NK-92 treated with Interleukin-12 subunit alpha and Interleukin-12 subunit beta, amount 100 ng/mL, for 24 hours (cell line): ENCODE measurements at regions not wholly inside any gene's neighbourhood (a gene's known extent, or its start where the extent isn't known, plus 50 kb on each side); places are given as distances from the start of the nearest gene placed in this dataset.

Experiments used
- DNase-seq: peaks from one replicate; lab custom pipeline; 2025; lab: John Stamatoyannopoulos, UW

DNA sequence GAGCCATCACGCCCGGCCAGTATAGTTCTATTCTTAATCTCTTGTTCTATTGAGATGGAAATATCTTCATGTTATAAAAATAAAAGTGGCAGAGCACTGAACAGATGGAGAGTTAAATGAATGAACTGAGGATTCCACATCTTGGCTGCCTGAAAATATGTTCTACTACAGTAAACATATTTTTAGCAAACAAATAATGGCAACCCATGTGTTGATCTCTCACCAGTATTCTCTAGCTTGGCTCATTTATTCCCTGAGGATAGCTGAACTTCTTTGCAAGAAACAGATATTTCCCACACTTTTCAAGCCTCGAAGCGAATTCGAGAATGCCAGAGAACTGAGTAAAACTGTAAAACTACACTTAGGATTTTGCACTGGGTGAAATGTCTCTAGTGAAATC, 58.9 kb downstream of the DIRAS3 start:
- DNase-seq = no peak

DNA sequence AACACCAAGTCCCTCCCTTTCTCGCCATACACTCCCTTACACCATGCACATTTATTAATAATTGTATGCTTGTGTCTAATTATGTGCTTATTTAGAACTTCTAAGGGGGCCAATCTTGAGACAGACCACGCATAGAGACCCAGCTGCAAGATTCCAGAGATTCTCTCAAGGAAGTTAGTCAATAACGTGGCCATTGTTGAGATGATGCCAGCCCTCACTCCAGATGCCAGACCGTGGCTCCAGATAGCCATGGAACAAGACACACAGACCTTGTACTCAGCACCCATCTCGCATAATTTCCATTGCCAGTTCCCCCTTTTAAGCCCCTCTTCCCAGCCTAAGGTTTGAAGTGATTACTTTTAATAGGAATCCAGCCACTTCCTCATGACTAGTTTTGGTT, 62.4 kb downstream of the DIRAS3 start:
- no peak for DNase-seq

DNA sequence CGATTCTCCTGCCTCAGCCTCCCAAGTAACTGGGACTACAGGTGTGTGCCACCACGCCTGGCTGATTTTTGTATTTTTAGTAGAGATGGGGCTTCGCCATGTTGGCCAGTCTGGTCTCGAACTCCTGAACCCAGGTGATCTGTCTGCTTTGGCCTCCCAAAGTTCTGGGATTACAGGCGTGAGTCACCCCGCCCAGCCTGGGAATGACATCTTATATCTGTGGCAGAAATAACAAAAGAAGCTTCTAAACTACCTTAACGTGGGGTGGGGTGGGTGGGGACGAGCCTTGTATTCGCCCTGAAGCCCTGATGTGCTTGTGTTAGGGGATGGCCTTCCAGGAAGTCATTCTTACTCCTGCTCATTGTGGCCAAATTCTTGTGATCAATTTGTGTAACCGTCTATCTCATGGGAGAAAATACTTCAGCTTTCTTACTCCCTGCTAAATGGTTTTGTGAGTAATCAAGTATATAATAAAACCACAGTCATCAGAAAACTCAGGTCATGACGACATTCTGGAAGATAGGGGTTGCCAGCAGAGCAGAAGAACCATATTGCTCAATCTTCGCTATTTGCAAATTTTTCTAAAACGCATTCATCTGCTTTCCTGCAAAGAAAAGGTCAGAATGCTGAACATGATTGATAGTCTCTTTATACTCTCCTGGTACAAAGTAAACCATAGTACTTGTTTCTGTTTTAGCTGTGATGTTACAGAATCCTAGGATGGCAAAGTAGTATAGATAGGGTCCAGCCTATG, 63.2 kb downstream of the DIRAS3 start:
- DNase-seq = no peak

DNA sequence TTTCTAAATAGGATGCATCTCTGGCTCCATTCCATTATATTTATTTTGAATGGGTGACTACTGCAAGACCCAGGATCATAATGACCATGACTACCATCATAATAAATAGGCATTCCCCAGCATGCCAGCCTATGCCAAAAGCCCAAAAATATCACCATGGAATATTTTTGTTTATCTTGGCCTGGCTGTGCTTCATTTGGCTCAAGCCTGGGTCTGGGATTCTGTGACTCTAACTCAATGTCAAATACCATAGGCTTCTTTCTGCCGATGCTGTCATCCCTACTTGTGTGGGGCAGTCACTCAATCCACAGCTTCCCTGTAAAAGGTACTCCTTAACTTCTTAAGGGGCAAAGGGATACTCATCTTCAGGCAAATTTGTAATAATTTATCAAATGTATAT, 66.6 kb downstream of the DIRAS3 start:
- no peak for DNase-seq

DNA sequence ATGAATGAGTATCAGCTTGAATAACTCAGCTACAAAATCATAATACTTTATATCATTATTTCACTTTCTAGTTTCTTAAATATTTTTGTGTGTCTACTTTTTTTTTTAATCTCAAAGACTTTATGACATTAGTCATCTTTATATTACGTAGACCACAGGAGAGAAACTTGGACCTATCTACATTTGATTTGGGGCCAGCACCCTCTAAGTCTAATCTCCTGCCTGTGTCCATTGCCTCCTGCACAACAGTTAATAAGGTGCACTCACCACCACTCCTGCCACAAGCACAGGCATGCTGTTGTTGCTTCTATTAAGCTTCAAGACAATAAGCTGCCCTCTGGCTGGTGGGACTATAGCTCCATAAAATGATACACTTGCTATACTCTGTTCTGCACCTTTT, 70.4 kb downstream of the DIRAS3 start:
- DNase-seq = no peak

DNA sequence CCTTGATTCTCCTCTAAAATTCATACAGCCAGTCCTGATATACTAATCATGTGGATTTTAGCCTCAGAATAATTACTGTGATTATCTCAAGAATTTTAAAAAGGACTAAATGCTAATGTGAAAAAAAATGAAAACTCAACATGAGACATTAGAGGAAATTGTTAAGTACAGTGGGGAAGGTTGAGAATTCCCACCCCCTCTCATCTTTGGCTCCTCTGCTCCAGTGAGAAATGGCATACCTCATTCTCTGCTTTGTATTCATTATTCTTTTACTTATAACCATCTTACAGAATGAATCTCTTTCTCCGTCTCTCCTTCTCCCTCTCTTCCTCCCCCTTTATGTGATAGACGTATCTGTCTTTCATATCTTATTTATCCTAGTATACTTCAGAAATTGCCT, 70.9 kb downstream of the DIRAS3 start:
- DNase-seq = no peak

DNA sequence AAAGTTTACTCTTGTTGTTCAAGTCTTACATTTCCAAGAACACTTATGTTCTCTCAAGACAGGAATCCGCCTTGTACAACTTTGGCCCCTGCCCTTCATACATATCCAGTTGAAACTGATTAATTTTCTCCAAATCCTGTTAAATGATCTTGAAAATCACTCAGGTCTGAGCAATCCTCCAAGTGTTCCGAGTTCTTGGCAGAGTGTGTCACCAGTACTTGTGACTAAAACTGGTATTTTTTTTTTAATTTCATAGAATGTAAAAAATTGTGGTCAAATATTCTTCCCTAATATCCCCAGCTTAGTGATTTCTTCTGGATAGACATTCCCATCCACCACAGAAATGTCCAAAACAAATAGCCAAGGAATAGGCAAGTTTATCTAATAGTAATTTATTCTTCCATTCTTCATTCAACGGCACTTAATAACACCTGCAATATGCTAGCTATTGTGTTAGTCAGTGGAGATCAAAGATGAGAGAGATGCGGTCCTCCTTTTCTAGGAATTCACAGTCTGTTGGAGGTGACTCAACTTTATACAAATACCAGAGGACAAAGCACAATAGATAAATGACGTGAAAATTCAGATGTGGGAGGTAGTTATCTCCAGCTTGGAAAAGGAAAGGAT, 71.4 kb downstream of the DIRAS3 start:
- DNase-seq = no peak

DNA sequence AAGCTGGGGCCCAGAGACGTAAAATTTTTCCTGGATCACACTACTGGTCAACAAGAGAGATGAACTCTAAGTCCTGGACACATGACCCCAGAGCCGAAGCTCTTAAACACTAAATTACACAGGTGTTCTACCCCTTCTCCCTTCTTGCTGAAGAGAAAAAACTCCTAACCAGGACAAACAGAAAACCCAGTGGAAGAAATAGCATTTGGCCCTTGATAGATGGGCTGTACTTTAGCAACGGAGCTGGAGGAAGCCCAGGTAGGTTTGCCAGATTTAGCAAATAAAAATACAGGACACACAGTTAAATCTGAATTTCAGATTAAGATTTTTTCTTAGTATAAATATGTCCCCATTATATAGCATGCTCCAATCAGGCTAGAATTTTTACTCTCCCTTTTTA, 72.7 kb downstream of the DIRAS3 start:
- DNase-seq = no peak

DNA sequence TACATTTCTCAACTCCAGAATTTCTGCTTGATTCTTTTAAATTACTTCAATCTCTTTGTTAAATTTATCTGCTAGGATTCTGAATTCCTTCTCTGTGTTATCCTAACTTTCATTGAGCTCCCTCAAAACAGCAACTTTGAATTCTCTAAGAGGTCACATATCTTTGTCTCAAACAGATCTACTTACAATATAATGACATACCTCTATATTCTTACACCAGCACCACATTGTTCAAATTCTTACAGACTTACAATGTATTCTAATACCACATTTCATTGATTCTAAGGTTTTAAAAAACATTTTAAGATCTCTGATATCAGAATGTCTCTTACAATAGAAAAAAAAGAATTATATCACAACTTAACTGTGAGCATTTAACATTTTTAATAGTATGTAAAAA, 77.4 kb downstream of the DIRAS3 start:
- DNase-seq = no peak

DNA sequence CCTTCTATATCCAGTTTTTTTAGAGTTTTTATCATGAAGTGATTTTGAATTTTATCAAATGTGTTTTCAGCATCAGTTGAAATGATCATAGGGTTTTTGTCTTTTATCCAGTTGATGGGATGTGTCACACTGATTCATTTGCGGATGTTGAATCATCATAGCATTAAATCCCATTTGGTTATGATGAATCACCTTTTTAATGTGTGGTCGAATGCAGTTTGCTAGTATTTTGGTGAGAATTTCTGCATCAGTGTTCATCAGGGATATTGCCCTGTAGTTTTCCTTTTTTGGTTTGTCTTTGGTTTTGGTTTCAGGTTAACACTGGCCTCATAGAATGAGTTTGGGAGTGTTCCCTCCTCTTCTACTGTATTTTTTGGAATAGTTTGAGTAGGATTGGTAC, 80.3 kb downstream of the DIRAS3 start:
- DNase-seq = no peak

DNA sequence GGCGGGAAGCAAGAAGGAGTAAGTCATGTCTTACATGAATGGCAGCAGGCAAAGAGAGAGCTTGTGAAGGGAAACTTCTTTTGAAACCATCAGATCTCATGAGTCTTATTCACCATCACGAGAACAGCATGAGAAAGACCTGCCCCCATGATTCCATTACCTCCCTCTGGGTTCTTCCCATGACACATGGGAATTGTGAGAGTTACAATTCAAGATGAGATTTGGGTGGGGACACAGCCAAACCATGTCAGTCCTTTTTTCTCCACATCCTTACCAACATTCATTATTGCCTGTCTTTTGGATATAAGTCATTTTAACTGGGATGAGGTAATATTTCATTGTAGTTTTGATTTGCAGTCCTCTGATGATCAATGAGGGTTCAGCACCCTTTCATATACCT, 81.0 kb downstream of the DIRAS3 start:
- DNase-seq = no peak

DNA sequence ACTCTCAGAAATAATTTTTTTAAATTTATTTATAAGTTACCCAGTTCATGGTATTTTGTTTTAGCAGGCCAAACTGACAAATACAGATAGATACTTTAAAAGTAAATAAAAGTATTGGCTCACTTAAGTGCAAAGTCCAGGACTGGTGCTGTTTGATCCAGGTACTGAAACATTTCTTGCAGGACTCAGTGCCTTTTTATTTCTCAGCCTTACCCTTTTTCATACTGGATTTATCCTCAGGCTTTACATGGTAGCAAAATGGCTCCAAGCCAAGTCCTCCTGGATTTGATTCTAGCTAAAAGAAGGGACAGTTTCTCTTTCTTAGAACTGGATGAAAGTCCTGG, 83.8 kb downstream of the DIRAS3 start:
- DNase-seq = no peak

DNA sequence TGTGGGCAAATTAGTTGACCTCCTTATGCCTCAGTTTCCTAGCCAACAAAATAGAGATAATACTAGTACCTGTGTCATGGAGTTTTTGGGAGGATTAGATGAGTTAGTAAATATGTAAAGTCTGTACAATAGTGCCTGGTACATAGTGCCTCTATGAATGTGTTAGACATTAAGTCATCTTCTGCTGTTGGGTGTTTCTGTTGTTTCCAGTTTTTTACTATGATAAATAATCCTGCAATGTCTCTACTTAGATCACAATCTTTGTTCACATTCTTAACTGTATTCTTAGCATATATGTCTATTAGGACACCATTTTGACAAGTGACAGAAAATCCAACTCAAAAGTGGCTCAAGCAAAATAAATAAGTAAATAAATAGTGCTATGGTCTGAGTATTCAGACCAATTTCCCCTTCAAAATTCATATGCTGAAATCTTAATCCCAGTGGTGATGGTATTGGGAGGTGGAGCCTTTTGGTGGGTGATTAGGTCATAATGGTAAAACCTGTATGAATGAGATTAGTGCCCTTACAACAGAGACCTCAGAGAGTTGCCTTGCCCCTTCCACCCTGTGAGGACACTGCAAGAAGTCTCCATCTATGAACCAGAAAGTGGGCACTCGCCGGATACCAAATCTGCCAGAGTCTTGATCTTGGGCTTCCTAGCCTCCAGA, 84.3 kb downstream of the DIRAS3 start:
- no peak for DNase-seq

DNA sequence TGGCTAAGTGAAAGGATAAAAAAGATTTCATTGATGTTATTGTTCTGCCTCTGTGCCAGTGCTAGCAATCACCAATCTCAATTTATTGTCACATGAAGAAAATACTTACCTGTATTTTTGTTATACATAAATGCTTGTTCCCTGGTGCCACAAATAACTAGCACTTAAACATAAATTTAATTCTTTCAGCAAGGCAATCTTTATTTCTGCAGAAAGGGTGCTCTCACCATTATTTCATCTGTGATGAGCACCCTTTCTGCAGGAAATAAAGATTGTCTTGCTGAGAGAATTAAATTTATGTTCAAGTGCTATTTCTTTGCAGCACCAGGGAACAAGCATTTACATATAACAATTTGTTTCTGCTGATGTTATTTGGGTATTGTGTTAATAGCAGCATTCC, 87.2 kb downstream of the DIRAS3 start:
- DNase-seq = no peak

DNA sequence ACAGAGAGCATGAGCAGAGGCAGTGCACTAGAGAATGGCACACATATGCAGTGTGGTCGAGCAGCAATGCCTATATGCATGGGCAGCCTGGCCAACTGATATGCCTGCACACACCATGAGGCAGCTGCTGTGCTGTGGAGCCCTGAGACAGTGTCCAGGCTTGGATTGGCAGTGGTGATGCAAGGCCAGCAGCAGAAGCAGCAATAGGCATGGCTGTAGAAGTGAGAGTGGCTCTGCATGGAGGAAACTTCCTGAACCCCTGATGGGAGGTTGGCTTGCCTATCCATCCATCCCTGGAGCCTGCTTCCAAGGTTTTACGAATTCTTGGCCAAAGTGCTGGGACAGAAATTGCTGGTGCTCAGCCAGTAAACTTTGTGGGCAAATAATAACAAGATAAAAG, 89.7 kb downstream of the DIRAS3 start:
- DNase-seq = no peak

DNA sequence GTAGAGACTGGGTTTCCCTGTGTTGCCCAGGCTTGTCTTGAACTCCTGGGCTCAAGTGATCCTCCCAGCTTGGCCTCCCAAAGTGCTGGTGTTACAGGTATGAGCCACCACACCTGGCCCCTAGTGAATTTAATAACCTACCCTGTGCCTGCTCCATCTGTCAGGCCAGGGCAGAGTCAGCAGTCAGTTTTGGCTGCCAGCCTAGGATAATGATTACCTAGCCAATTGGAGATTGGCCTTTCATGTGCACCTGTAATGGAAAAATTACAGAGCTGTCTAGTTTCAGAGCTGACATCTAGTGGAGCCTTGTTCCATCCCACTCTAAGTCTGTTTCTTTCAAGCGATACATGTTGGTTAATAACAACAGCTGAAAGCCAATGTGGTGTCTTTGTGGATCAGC, 92.0 kb downstream of the DIRAS3 start:
- no peak for DNase-seq

DNA sequence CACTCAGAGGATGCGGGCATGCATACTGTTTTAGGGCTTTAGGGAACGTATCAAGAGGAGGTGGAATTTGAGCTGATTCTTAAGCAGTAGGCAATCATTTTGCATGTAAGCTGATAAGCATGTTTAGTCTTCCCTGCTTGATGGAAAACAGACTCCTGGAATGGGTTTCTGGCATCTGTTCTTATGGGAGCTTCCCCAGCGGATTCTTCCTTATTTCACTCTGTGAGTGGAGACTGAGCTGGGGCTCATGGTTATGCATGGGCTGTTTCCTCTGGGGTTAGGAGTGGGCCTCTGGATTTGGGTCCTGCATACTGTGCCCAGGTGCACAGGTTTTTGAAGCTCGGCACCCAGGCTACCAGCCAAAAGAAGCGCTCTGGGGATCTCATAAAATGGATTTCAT, 93.4 kb downstream of the DIRAS3 start:
- DNase-seq = no peak

DNA sequence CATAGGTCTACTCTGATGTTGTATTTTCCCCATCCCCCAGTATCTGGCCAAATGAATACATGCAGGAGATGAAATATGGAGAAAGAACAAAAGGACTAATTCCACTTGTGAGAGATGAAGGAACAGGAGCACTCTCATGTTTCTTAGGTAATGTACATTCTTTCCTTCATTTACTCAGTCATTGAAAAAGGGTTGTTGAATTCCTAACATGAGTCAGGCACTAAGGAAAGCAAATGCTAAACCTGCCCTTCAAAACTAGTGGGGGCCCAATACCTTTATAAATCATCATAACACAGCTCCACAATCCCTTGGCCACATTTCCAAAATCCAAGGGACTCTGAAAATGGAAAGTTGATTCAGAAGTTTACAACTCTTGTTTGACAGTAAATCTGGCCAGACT, 94.3 kb downstream of the DIRAS3 start:
- DNase-seq = no peak

DNA sequence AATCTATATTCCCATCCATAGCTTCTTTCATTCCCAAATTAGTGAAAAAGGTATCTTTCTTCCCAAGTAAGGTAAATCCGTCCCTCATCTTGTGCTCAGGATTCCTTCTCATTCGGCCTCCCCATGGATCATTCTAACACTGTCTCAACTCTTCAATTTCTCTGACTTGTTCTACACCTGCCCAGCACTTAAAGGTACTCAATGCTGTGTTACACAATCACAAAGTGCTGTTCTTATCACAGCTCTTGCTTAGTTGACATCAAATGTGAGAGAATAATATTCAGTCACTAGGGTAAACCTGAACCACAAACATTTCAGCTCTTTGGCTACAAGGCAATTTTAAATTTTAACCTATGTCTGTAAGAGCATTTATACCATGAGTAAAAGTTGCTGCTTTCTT, 94.8 kb downstream of the DIRAS3 start:
- no peak for DNase-seq

DNA sequence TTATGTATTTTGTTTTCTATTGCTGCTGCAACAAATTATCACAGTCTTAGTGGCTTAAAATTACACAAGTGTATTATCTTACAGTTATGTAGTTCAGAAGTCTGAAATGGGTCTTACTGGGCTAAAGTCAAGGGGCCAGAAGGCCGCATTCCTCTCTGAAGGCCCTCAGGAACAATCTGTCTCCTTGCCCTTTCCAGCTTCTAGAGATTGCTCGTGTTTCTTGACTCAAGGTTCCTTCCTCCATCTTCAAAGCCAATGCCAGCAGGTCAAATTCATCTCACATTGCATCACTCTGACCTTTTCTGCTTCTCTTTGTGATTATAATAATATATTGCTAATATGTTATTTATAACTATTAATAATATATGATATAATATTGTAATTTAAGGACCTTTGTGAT, 97.1 kb downstream of the DIRAS3 start:
- no peak for DNase-seq

DNA sequence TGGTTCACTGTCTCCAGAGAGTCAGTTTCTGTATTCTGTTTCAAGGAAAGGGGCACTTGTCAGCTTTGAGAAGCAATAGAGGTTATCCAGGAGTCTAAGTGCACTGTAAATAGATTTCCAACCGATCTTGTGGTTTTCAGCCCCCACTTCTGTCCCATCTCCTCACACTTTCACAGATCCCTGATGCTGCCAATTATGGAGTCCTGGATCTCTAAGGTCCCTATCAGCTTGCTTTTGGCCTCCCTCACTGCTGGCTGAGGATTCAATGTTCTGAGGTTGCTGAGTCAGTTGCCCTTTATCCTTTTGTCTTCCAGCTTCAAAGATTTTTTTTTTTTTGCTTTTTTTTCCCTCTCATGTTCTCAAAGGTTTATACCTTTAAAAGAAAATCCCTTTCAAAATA, 98.4 kb downstream of the DIRAS3 start:
- no peak for DNase-seq

DNA sequence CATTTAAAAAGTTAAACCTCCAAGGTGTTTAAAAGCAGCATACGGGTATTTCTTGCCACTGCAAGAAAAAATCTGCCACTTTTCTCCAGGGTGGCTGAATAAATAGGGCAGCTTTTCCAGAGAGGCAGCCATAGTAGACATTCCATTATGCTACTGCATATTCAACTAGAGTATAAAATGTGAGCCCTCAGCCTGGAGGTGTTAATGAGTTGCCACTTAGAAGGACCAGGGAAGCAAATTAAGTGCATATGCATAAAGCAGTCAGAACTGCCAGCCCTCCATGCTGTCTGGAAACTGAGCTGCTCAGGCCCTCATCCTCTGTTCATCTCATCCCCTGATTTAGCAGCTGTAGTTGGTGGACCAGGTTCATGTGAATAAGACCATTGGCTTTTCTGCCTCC, 99.4 kb downstream of the DIRAS3 start:
- DNase-seq = no peak

DNA sequence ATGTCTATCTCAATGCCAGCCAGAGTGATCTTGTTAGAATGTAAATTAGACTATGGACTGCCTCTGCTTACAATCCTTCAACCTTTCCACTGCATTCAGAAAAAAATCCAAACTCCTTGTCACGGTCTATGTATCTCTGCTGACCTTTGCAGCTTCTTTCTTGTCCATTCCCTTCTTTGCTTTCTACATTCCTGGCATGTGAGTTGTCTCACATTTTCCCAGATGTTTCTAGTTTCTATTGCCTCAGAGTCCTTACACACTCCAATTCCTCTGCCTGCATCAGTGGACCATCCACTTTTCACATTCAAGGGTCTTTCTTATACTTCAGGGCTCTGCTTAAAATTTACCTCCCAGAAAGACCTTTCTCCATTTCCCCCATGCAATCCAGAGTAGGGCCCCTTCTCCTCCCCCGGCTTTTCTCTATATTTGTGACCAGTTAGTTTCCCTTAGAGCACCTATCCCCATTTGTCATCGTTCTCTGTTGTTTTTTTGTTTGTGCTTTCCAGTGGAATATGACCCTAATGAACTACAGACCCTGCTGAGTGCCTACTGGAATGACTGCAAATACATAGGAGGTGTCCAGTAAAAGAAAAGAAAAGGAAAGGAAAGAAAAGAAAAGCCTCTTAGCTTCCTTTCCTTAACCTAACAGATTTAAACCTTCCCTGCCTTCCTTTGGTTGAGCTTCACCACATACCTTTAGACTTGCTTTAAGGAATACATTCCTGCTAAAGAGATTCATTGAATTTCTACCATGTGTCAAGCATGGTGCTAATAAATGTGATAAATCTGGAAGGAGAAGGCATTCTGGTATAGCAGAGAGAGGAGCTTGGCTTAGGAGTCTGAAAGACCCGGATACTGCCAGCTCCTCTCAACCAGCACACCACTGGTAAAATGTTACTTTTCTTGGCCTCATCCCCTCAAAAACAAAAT, 102.0 kb downstream of the DIRAS3 start:
- DNase-seq = no peak
